ENCODE measurements at regions not wholly inside any gene's neighbourhood (a gene's known extent, or its start where the extent isn't known, plus 50 kb on each side); places are given as distances from the start of the nearest gene placed in this dataset.

DNA sequence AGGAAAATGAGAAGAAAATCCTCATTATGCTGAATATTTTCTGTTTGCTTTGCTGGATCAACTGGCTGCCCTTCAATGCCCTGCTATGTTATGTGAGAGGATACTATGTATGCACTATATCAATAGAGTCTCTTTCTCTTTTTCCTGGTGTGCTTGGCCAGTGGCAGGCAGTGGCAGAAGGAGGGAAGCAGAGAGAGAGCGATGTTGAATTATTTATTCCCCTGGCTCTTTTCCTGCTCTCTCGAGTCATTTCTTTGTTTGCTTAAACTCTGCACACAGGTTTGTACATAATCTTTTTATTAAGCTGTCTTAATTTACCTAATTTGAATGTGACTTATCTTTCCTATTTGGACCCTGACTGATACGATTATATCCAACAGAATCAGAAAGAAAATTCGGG is 1727.3 kb downstream of the SUCLG1 start:
- TF ChIP-seq, protein P1, sequence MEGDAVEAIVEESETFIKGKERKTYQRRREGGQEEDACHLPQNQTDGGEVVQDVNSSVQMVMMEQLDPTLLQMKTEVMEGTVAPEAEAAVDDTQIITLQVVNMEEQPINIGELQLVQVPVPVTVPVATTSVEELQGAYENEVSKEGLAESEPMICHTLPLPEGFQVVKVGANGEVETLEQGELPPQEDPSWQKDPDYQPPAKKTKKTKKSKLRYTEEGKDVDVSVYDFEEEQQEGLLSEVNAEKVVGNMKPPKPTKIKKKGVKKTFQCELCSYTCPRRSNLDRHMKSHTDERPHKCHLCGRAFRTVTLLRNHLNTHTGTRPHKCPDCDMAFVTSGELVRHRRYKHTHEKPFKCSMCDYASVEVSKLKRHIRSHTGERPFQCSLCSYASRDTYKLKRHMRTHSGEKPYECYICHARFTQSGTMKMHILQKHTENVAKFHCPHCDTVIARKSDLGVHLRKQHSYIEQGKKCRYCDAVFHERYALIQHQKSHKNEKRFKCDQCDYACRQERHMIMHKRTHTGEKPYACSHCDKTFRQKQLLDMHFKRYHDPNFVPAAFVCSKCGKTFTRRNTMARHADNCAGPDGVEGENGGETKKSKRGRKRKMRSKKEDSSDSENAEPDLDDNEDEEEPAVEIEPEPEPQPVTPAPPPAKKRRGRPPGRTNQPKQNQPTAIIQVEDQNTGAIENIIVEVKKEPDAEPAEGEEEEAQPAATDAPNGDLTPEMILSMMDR (IDR thresholded peaks at IDR 0.05) = no peak
- no peak for TF ChIP-seq POLR2A (IDR thresholded peaks at IDR 0.05)
